GM04503 (cell line): ENCODE measurements at regions not wholly inside any gene's neighbourhood (a gene's known extent, or its start where the extent isn't known, plus 50 kb on each side); places are given as distances from the start of the nearest gene placed in this dataset.

Experiments used
- DNase-seq: peaks from one replicate; pipeline ENCODE4 v3.0.0-alpha.2; 2012; ENCODE audit warnings: low read depth

GRCh38 chr4:104418286-104418685, 76.4 kb downstream of the CXXC4 start:
- DNase-seq: no peak

- DNase-seq: no peak
These were observed 77.3 kb downstream of the CXXC4 start for GRCh38 chr4:104417357-104417882.

GRCh38 chr4:104416725-104417356, 77.9 kb downstream of the CXXC4 start:
- no peak for DNase-seq

- DNase-seq: no peak
These were observed 81.2 kb downstream of the CXXC4 start for GRCh38 chr4:104413487-104413886.

GRCh38 chr4:104412344-104412743, 82.3 kb downstream of the CXXC4 start:
- no peak for DNase-seq

GRCh38 chr4:104411502-104411901, 83.2 kb downstream of the CXXC4 start:
- no peak for DNase-seq

- DNase-seq: no peak
These were observed 85.8 kb downstream of the CXXC4 start for GRCh38 chr4:104408878-104409277.

GRCh38 chr4:104404361-104404760, 90.3 kb downstream of the CXXC4 start:
- no peak for DNase-seq

GRCh38 chr4:104395168-104395614, 99.5 kb downstream of the CXXC4 start:
- no peak for DNase-seq

GRCh38 chr4:104394406-104395167, 100.1 kb downstream of the CXXC4 start:
- DNase-seq: no peak

GRCh38 chr4:104393655-104394324, 100.9 kb downstream of the CXXC4 start:
- no peak for DNase-seq

GRCh38 chr4:104385713-104386112, 109.0 kb downstream of the CXXC4 start:
- no peak for DNase-seq

GRCh38 chr4:104382961-104383360, 111.7 kb downstream of the CXXC4 start:
- no peak for DNase-seq

- no peak for DNase-seq
These were observed 113.0 kb downstream of the CXXC4 start for GRCh38 chr4:104381729-104382128.

- DNase-seq: no peak
These were observed 129.1 kb downstream of the CXXC4 start for GRCh38 chr4:104365618-104366017.

- no peak for DNase-seq
These were observed 141.2 kb downstream of the CXXC4 start for GRCh38 chr4:104353481-104353880.

GRCh38 chr4:104352211-104352610, 142.5 kb downstream of the CXXC4 start:
- DNase-seq: no peak

GRCh38 chr4:104351706-104352105, 143.0 kb downstream of the CXXC4 start:
- no peak for DNase-seq

GRCh38 chr4:104345598-104346242, 149.0 kb downstream of the CXXC4 start:
- DNase-seq: no peak

GRCh38 chr4:104344342-104344980, 150.2 kb downstream of the CXXC4 start:
- DNase-seq: no peak

- no peak for DNase-seq
These were observed 160.3 kb downstream of the CXXC4 start for GRCh38 chr4:104334410-104334809.
